ENCODE measurements at regions not wholly inside any gene's neighbourhood (a gene's known extent, or its start where the extent isn't known, plus 50 kb on each side); places are given as distances from the start of the nearest gene placed in this dataset.
A peak's percentile ranks its signal among the peaks of the same experiment; 100 is the strongest.

GRCh38 chr16:82460766-82461165 is 166.0 kb upstream of the CDH13 start:
- FAIRE-seq = no peak
- TF ChIP-seq POLR2A (IDR thresholded peaks at IDR 0.05; ENCODE audit: low read depth, low read length) = no peak
- no peak for DNase-seq (ENCODE audit: insufficient read length, low spot score)

DNA sequence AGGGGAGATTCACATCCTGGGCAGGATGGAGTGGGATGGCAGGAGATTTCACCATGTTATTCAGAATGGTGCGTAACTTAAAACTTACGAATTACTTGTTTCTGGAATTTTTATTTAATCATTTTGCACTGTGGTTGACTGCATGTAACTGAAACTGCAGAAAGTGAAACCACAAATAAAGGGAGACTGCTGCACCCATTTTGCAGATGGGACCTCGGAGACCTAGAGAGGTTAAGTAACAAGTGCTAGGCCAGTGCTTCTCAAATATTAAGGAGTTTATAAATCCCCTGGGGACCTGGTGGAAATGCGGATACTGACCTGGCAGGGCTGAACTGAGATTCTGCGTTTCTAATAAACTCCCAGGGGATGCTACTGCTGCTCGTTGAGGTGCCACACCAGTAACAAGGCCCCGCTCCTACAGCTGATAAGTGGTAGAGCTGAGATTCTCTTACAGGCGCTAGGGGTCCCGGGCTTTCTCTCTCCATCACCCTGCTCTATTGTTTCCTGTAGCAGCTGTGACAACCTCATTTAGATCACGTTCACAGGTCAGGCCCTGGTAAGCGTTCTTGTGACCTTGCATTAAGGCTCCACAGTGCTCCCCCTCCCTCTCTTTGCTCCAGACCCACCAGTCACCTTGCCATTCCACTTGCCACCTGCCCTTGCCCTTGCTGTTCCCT is 167.1 kb upstream of the CDH13 start:
- TF ChIP-seq POLR2A (IDR thresholded peaks at IDR 0.05; ENCODE audit: low read depth, low read length) = no peak
- no peak for DNase-seq (ENCODE audit: insufficient read length, low spot score)
- FAIRE-seq = no peak

- TF ChIP-seq POLR2A (IDR thresholded peaks at IDR 0.05; ENCODE audit: low read depth, low read length) = no peak
- DNase-seq (ENCODE audit: insufficient read length, low spot score) = peak; percentile 59
- no peak for FAIRE-seq
Observed at GRCh38 chr16:82456683-82457082, 170.1 kb upstream of the CDH13 start.

DNA sequence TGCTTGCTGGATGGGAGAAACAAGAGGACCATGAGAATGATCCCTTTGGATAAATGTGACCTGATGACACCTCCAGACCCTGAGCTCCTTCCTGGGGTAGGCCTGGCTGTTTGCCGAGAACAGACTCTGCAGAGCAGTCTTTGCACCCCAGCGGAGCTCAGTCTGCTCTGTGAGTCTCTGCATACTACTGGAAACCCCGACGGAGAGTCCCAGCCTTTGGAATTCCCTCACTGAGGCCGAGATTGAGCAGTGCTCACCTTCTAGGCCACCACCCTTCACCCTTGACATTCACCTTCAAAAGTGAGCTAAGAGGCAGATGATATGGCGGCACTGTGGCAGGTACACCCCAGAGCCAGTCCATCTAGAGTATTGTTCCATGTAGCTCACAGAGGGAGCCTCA is 172.2 kb upstream of the CDH13 start:
- FAIRE-seq = no peak
- no peak for DNase-seq (ENCODE audit: insufficient read length, low spot score)
- no peak for TF ChIP-seq POLR2A (IDR thresholded peaks at IDR 0.05; ENCODE audit: low read depth, low read length)

GRCh38 chr16:82454152-82454551 is 172.6 kb upstream of the CDH13 start:
- no peak for TF ChIP-seq POLR2A (IDR thresholded peaks at IDR 0.05; ENCODE audit: low read depth, low read length)
- FAIRE-seq (no peak), DNase-seq (ENCODE audit: insufficient read length, low spot score) (no peak)

DNA sequence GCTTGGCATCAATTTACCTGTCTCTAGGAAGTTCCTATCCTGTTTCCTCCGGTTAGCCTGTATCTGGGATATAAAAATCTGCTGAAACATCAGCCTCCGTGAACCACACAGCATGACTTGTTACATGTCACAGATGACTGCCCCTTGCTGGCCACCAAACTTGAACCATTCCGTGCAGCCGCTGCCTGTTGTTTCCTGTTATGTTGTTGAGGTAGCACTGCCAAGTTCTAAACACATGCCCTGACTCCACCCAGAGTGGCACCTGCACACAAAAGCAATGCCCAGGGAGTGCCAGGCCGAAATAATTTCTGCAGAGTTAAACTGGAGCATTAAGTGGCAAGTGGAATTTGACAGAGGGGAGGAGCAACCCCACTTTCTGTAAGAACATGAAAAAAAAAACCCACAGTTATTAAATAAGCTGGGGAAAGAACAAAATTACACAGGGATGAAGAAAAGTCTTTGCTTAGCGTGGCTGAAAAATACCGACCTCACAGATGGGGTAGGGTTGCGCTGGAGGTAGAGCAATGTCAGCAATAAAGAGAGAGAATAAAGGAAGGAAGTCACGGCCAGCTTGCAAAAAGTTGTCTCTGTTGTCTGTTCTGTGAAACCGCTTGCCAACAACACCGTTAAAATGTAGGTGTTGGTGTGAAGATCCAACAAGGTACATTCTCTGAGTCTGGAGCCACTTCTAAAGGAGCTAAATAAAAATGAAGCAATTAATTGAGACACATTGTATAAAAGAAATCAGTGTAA is 174.6 kb upstream of the CDH13 start:
- no peak for TF ChIP-seq POLR2A (IDR thresholded peaks at IDR 0.05; ENCODE audit: low read depth, low read length)
- FAIRE-seq (no peak), DNase-seq (ENCODE audit: insufficient read length, low spot score) (no peak)

DNA sequence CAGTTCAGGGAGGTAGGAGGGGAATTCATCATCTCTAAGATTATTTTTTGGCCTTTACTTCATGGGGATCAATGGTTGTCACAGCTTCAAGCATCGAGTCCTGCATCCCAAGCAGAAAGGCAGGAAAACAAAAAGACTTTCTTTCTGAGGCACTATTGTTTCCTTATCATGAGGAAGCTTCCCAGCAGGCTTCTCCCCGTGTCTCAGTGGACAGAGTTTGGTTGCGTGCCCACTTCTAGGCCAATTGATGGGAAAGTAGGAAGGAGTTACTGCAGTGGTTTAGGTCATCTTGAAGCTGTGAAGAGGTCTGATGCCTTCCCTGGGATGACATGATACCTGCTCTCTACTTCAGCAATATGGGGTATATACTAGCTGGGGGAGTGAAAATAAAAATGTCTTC is 175.3 kb upstream of the CDH13 start:
- FAIRE-seq = no peak
- no peak for TF ChIP-seq POLR2A (IDR thresholded peaks at IDR 0.05; ENCODE audit: low read depth, low read length)
- DNase-seq (ENCODE audit: insufficient read length, low spot score) = no peak

- DNase-seq (ENCODE audit: insufficient read length, low spot score) = no peak
- no peak for FAIRE-seq
- TF ChIP-seq POLR2A (IDR thresholded peaks at IDR 0.05; ENCODE audit: low read depth, low read length) = no peak
Observed at GRCh38 chr16:82440336-82440735, 186.4 kb upstream of the CDH13 start.

- no peak for TF ChIP-seq POLR2A (IDR thresholded peaks at IDR 0.05; ENCODE audit: low read depth, low read length)
- FAIRE-seq (peak; percentile 20), DNase-seq (ENCODE audit: insufficient read length, low spot score) (peak; percentile 29)
Observed at GRCh38 chr16:82439678-82440293, 187.0 kb upstream of the CDH13 start.

DNA sequence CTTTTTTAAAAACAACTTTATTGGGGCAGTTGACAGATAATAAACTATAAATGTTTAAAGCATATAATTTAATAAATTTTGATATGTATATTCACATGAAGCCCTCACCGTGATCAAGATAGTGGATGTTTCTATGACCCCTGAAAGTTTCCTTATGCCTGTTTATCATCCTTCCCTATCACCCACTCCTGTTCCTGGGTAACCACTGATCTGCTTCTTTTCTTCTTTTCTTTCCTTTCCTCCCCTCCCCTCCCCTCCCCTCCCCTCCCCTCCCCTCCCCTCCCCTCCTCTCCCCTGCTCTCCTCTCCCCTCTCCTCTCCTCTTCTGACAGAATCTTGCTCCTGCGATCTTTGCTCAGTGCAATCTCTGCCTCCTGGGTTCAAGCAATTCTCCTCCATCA is 193.7 kb upstream of the CDH13 start:
- FAIRE-seq = no peak
- no peak for TF ChIP-seq POLR2A (IDR thresholded peaks at IDR 0.05; ENCODE audit: low read depth, low read length)
- no peak for DNase-seq (ENCODE audit: insufficient read length, low spot score)

DNA sequence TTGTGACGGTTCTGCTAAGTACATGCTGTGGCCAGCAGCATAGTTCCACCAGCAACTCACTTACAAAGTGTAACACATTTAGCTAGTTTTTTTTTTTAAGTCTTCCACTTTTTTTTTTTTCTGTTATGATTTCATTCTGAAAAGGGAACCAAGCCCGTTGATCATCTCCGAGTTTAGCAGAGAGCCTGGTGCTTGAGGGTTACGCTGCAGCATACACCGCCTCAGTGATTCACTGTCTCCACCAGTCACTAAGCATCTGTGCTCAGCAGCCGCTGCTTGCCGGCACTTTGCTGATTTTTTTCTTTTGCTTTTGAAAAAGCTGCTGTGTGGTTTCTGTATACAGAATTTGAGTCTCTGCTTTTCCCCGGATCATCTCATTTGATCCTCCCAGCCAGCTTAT is 194.5 kb upstream of the CDH13 start:
- peak; percentile 12 for DNase-seq (ENCODE audit: insufficient read length, low spot score)
- FAIRE-seq = peak; percentile 43
- TF ChIP-seq POLR2A (IDR thresholded peaks at IDR 0.05; ENCODE audit: low read depth, low read length) = no peak

- FAIRE-seq = no peak
- no peak for TF ChIP-seq POLR2A (IDR thresholded peaks at IDR 0.05; ENCODE audit: low read depth, low read length)
- DNase-seq (ENCODE audit: insufficient read length, low spot score) = no peak
Observed at GRCh38 chr16:82425661-82426060, 201.1 kb upstream of the CDH13 start.

GRCh38 chr16:82421851-82422250 is 204.9 kb upstream of the CDH13 start:
- no peak for TF ChIP-seq POLR2A (IDR thresholded peaks at IDR 0.05; ENCODE audit: low read depth, low read length)
- no peak for DNase-seq (ENCODE audit: insufficient read length, low spot score)
- FAIRE-seq = no peak

DNA sequence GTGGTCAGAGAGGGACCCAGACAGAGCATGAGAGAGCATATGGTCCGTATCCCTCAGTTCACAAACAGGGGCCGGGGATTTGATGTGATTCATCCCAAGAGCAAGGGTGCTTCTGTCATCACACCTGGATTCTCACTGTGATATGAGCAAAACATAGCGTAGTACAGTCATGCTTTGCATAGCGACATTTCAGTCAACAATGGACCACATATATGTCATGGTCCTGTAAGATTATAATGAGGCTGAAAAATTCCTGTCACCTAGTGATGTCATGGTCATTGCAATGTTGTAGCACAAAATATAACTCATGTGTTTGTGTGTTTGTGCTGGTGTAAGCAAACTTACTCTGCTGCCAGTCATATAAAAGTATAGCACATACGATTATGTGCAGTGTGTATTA is 207.4 kb upstream of the CDH13 start:
- DNase-seq (ENCODE audit: insufficient read length, low spot score) = no peak
- FAIRE-seq = no peak
- TF ChIP-seq POLR2A (IDR thresholded peaks at IDR 0.05; ENCODE audit: low read depth, low read length) = no peak

- no peak for TF ChIP-seq POLR2A (IDR thresholded peaks at IDR 0.05; ENCODE audit: low read depth, low read length)
- FAIRE-seq = no peak
- no peak for DNase-seq (ENCODE audit: insufficient read length, low spot score)
Observed at GRCh38 chr16:82414476-82414875, 212.3 kb upstream of the CDH13 start.

Data from H54 (cell line).